Stromal cell of bone marrow (primary cell): ENCODE measurements at regions not wholly inside any gene's neighbourhood (a gene's known extent, or its start where the extent isn't known, plus 50 kb on each side); places are given as distances from the start of the nearest gene placed in this dataset.

Experiments used
- DNase-seq: peaks from one replicate; pipeline ENCODE4 v3.0.0-alpha.2; 2012; ENCODE audit warnings: low read depth

DNA sequence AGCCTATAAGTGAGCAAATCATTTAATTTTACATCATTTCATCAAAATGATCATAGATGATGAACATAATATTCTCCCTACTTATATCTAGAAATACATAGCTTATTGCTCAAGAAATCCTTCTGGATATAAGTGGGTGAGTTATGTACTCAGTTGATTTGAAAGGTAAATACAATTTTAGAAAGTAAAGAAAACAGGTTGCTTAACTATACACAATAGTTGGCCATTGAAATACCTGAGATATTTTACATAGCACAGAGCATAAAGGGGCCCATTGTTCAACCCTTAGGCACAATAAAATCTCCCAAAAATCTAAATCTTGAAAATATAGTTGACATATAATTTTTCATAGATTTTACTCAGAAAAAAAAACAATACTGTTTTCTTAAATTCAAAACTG lies 782.0 kb upstream of the KLHL1 start:
- DNase-seq = no peak

DNA sequence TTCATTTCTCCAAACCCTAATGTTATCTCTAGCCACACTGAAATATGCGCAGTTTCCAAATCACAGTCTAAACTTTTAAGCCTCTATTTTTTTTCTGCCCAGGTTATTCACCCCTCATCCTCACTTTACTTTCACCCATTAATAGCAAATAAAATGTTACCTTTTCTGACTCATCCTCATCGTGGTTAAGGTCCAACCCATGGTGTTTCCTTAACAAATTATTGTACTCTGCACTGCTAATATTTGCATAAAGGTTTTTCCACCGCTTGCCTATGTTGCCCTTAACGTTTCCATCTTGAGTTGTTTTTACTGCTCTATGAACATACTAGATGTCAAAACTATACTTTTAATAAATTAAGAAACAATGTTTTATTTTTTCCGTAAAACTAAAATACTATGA lies 780.9 kb upstream of the KLHL1 start:
- DNase-seq = no peak

DNA sequence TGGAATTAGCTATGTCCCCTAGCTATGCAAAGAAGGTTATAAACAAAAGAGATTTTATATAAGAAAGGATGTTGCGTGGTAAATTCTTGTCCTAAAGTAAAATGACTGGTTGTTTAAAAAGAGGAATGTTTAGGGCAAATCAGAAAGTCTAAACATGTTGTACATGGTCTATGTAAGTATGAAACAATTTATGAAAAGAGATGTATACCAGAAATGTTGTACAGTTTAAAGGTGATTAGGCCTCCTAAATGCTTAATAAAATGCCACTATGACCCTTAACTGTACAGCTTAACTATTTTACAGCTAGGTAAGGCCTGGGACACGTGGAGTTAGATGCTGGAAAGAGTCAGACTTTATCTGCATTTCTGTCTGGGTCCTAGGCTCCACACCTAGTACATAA lies 775.9 kb upstream of the KLHL1 start:
- DNase-seq = no peak

DNA sequence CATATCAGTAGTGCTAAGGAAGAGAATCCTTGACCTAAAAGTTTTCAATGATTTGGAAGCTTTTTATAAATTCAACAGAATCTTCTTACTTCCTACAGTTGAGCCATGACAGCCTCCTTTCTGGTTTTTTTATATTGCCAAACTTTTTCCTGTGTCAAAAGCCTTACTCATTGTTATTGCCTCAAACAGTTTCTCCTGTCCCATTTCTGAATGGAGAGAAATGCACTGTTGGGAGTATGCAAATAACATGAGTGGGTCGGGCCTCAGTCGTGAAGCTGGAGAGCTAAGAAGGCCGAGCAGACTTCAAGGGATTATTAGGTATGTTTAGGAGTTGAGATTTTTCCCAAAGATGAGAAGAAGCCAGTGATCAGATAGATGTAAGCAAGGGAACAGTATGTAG lies 766.4 kb upstream of the KLHL1 start:
- no peak for DNase-seq

DNA sequence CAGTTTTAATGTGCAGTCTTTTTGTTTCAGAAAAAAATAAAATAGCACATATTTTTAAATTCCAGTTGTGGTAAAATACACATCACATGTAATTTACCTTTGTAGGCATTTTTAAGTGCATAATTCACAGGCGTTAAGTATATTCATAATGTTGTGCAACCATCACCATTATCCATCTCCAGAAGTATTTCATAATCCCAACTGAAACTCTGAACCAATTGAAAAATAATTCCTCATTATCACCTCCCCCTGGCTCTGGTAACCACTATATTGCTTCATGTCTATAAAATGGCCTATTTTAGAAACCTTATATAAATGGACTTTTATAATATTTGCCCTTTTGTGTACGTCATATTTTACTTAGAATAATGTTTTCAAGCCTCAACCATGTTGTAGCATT lies 756.5 kb upstream of the KLHL1 start:
- no peak for DNase-seq

DNA sequence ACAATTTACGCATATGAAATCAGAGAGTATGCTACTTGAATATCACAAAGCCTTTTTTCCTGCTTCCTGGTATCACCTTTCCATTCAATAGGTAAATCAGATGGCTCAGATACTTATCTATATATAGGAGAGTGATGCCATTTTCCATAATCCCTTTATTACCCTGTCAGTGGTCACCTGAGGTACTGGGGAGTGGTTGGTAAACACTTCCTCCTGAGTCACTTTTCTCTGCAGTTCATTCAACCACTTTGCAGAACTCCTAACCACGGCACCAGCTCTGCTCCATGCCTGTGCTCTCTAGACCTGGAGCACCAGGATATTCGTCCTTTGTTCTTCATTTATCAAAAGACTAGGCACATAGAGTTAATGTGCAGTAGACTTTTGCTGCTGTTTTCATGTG lies 748.5 kb upstream of the KLHL1 start:
- no peak for DNase-seq

DNA sequence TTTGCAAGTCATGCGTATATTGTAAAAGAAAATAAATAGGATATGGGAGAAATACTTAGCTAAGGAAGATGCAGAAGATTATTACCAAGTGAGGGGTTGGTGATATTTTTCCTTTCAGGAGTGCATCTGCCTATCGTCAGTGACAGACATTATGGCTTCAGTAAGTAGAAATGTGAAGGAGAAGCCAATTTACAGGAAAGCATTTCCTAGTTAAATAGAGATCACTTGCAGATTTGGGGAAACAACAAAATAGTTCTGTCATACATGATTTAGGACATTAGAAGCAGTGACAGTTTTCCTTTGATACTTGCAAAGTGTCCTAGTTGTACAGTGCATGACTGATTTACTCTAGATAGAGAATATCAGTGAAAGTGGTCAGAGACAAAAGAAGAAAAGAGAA lies 747.8 kb upstream of the KLHL1 start:
- DNase-seq = no peak

DNA sequence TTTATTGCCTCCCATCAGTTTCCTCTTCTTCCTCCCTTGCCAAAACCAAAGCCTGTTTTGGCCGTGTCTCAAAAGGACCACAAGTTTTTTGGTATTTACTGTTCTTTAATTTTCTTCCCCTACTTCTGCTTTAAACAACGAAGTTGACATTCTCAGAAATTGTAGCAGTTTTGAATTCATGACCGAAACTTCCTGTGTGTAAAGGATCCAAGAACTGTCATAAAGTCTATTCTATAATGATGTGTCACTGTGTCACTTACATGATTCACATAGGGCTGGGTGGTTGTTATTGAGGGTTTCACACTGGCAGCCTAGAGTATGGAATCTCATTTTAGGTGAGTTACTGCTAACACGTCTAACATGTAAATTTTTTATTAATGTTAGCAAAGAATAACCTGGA lies 741.0 kb upstream of the KLHL1 start:
- no peak for DNase-seq

DNA sequence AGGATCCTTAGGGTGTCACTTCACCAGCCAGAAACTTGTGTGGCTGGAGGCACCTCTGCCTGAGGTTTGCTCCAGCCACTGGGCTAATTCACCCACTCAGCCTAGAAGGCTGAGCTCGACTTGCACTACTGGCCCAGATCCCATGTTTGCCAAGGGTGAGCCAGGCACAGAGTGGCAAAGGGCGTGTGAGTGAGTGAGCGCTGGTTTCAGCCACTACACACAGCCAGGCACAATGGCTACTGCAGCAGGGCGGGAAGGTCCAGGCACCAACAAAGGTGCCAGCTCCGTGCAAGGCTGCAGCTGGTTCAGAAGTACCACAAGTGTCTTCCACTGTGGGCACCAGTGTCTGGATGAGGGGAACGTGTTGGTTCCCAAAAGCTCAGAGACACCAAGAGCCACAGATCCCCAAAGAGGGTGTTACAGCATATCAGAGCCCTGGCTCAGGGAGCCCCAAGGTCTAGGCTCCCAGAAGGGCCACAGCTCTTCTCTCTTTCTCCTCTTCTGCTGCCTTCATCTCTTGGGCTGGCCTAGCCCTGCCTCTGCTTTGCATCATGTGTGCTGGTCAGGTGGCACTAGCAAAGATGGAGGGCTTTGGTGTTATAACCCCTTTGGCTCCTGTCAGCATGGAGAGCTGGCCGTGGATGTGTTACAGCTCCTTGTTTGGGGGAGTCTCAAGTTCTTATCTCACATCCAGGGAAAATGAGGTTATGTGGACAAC lies 736.3 kb upstream of the KLHL1 start:
- DNase-seq = no peak

DNA sequence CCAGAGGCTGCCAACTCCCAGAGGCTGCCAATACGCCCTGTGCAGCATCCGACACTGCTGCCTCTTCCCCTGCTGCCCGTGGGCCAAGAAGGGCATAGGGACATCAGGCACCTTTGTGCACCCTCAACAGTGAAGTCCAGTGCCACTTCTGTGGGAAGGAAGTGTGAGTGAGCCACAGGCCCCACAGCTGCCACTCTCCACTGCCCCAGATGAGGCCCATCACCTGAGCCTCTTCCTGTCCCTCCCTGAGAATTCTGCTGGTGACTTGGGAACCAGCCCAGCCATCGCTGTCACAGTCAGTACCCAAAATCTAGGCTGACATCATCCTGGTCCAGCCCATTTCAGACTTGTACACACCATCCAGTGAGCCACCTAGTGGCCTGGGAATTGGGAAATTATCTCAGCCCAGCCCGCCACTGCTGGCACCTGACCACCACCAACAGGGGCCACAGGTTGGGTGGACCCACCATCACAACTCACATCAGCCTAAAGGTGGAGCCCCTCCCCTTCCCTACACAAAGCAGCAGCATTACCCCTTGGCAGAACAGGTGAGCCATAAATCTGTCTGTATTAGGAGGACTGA lies 733.9 kb upstream of the KLHL1 start:
- DNase-seq = no peak

DNA sequence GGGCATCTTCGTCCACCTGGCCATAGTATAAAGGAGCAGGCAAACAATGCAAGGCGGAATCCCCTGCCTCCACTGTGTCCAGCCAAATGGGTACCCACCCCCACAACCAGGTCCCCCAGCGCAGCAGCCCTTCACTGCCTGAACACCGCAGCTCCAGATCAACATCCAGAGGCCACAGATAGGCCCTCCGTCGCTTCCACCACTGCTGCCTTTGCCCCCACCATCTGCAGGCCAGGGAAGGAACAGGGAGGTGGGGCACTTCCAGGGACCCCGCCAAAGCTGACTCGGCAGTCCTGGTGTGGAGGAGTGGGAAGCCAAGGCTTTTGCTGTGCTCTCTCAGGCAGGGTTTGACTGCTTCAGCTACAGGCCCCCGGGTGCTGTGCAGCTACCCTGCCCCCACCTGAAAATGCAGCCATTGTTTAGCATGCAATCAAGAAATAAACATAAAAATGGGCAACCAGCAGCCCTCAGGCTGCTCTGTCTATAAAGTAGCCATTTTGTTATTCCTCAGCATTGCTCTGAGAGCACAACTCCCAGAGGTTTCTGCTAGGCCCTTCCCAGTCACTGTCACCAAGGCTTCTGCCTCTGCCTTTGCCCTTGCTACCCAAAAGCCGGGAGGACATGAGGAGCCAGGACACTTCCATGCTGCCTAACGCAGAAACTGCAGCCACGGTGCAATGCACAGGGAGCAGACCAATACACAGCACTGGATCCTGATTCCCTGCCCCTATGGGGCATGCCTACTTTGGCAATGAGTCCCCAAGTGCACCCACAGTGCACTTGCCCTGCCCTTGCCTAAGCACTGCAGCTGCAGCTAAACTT lies 733.2 kb upstream of the KLHL1 start:
- no peak for DNase-seq

DNA sequence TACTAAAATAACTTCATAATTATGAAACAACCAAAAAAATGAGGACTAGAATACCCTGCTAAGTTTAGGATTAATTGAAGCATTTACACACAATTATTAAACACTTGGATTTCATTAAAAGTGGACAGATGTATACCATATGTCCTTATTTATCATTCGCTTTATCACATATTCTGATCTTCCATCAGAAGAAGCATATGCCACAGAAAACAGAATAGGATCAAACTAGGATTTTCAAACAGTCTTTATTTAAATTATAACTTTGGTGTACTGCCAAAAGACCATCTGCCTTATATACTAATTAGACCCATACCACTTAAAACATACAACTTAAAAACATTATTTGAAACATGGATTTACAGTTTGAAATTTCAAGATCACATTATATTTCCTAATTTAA lies 727.1 kb upstream of the KLHL1 start:
- DNase-seq = no peak

DNA sequence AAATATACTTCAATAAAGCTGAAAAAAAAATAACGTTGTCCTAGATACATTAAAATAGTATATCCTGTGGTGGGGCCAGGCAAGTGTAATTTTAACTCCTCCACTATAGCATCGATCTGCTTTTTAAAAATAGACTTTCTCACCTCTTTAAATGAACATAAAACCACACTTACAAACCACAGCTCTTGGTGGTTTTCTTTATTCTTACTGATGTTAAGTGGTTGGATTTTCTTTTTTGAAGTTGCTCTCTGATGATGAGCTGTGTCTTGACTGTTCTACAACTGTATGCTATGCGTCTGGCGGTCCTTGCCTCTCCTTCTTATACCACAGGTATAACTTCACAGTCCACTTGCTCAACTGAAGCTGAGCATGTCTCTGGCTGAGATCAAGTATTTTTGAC lies 721.5 kb upstream of the KLHL1 start:
- DNase-seq = no peak

DNA sequence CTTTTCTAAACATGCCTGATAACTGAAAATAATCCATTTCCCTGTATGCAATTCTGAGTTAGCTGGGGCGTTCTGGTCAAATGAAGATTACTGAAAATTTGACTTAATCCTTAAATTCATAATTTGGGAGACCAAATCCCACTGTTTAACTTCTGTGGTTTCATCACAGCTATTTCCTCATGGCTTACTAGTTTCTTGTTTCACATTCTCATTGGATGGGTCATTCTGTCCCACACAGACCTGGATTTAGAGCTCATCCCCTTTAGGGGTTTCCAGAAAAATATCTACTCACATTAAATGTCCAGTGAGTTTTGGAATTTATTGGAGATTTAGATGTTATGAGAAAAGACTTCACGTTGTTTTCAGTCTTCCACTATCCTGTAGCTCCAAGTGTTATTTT lies 709.3 kb upstream of the KLHL1 start:
- DNase-seq = no peak

DNA sequence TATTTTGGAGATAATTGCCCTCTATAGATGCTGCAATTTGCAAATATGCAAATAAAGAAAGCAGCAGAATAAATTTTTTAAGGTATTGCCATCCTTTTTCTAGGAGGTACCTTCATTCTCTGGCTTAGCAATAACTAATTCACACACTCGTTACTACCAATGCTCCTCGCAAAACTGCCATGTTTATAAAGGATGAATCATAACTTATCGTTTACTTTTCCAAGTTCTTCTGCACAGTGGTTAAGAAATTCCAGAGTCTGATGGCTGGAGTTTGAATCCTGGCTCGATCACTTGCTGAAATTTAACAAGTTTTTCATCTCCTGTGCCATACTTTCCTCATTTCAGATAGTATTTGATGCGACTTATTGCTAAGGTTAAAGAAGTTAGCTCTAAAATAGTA lies 708.6 kb upstream of the KLHL1 start:
- no peak for DNase-seq

DNA sequence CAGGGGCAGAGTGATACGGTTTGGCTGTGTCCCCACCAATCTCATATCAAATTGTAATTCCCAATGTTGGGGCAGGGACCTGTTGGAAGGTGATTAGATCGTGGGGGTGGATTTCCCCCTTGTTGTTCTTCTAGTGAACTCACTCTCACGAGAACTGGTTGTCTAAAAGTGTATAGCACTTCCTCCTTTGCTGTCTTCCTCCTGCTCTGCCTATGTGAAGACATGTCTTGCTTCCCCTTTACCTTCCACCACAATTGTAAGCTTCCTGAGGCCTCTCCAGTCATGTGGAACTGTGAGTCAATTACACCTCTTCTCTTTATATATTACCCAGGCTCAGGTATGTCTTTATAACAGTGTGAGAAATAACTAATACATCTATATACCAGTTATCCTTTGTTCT lies 706.4 kb upstream of the KLHL1 start:
- DNase-seq = no peak

DNA sequence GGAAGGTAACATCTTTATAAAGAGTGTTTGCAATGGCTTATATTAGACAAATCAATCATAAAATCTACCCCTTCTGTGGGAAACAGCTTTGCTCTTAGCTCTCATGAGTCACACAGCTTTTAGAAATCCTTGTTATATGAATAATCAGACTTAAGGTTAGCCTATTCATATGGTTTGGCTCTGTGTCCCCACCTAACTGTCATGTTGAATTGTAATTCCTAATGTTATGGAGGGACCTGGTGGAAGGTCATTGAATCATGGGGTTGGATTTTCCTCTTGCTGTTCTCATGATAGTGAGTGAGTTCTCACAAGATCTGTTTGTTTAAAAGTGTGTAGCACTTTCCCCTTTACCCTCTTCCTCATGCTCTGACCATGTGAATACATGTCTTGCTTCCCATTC lies 704.2 kb upstream of the KLHL1 start:
- DNase-seq = no peak

DNA sequence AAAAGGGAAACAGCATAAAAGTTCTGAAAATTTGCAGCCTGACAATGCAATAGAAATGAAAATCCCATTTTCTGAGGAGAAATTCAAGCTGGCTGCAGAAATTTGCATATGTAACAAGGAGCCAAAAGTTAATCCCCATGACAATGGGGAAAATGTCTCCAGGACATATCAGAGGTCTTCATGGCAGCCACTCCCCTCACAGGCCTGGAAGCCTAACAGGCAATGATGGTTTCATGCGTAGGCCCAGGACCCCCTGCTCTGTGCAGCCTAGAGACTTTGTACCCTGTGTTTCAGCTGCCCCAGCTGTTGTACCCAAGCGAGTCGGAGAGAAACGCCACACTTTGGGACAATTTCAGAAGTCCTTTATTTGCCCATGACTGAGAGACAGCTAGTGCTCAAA lies 701.3 kb upstream of the KLHL1 start:
- no peak for DNase-seq

DNA sequence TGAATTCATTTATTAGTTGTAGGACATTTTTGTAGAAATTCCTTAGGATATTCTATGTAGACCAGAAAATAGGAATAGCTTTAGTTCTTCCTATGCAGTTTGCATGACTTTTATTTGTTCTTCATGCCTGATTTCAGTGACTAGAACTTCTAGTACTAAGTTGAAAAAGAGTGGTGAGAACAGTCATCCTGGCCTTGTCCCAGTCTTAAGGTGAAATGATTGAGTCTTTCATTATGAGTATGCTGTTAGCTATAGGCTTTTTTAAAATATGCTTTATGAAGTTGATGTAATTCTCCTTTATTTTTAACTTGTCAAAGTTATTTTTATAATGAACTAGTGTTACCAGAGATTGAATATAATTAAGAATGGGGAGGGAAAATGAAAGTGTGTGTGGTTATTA lies 690.1 kb upstream of the KLHL1 start:
- no peak for DNase-seq

DNA sequence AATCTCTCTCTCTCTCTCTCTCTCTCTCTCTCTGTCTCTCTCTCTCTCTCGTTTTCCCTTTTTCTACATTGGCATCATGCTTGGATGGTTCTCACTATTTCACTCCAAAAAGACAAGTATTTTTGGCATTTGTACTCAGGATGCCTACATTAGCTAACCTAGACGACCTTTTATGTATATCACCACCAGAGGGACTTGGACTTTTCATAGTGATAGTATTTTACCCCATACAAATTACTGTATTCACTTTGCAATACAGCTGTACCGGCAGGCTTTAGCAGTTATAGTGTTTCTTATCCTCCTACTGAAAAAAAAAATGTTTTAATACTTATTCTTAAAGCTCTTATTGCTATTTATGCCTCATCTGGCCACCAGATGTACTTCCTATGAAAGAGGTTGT lies 687.2 kb upstream of the KLHL1 start:
- no peak for DNase-seq

DNA sequence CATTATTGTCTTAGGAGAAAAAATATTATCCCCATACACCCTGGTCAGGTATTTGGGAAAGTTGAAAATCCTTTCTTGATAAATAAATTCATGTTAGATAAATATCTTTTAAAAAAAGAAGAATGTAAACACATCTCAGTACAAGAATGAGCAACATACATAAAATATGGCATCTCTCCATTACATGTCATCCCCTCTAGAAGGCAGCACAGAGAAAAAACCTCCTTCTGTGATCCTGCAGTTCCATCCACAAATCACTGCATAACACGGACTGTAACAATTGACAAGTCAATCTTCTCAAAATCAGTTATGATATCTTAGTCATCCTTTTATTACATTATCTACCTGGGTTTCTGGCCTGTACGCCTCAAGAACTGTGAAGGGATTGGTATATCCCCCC lies 683.9 kb upstream of the KLHL1 start:
- DNase-seq = no peak

DNA sequence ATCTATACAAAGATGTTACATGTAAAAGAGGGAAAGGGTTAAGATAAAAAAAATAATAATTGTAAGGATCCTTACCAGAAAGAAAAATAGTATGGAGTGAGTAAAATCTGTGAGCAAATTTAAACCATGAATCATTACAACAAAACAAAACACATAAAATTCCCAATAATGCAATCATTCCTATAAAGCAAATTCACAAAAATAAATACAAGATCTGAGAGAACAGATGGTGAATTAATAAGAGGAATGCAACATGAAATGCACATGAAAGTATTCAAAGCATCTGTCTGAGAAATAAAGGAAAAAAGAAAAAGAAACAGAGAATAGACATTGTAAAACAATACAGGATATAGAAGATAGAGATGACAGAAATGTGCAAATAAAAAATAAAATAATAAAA lies 681.5 kb upstream of the KLHL1 start:
- DNase-seq = no peak

DNA sequence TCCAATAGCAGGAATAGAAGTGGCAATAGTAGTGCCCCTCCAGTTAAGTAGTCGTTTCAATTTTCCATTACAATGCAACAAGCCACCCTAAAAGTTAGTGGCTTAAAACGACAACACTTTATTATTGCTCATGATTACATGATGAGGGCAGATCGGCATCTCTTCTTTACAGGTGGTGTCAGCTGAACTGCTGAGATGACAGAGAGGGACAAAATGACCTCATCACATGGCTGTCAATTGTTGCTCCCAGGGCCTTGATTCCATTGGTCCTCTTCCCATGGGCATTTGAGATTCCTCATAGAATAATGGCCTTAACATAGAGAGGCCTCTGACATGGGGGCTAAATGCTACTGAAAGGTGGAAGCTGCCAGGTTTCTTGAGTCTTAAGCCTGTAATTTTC lies 679.8 kb upstream of the KLHL1 start:
- DNase-seq = no peak
